LHCN-M2 (cell line): ENCODE measurements at regions not wholly inside any gene's neighbourhood (a gene's known extent, or its start where the extent isn't known, plus 50 kb on each side); places are given as distances from the start of the nearest gene placed in this dataset.

ENCODE experiments used
- DNase-seq: peaks from one replicate; pipeline ENCODE4 v3.0.0-alpha.2; 2012; ENCODE audit warnings: low read depth

DNA sequence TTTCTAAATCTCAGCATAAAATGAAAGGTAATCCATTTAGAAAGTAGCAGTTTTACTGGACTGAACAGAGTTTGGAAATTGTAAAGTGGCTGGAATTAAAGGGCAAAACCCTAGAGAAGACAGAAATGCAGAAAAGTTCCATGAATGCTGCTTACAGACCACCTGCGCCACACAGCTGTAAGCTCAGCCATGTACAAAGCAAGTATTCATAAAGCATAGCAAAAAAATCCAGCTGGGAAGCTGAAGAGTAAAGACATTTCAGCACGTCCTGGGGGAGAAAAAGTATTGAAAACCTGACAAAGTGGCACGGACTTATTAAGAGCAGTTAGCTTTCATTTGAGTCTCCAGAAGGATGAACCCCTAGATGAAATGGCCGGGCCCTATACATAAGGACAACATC is 220.1 kb upstream of the CNTN5 start:
- DNase-seq, result no peak

DNA sequence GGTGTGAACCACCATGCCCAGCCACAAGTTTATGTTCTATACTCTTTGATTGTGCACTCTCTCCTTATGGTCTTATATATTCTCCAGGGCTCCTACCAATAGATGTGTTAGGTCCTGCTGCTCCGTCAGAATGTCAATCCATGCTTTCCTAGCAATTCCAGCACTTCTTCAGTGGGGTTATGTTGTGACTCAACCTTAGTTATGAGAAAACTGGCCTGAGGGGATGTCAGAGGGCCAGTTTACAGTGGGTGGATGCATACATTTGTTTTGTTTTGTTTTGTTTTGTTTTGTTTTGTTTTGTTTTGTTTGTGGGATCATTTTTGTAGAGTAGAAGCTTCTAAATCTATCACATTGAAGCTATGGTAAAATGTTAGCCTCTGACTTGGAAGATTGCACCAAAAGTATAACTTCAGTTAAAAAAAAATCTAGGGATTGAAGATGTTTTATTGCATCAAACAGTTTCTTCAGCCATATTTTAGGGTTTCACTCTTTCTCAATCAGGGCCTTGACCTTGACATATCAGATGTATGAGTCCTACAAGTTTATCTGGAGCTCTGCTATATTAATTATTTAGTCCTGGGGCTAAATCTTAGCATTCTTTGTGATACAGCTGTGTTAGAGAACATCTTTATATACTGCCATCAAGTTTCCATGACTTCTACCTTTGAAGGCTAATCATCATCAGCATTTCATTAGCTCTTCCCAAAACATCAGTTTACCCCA is 191.6 kb upstream of the CNTN5 start:
- no peak for DNase-seq

DNA sequence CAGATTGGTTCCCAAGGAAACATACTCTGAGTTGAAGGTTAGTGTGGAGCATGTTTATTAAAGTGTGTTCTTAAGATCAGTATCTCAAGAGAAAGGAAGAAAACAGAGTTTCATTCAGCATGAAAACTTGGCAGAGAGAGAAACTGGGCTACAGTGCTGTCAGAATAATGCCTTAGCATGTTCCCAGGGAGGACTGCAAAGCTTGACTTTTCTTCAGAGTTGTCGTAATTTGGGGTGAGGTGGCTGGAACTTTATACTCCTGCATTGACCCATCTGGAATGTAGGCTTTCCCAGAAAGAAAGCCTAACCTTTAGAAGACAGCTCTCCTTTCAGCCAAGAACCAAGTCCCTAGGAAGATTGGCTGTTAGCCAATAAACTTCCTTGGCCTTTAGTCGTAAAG is 190.8 kb upstream of the CNTN5 start:
- no peak for DNase-seq

DNA sequence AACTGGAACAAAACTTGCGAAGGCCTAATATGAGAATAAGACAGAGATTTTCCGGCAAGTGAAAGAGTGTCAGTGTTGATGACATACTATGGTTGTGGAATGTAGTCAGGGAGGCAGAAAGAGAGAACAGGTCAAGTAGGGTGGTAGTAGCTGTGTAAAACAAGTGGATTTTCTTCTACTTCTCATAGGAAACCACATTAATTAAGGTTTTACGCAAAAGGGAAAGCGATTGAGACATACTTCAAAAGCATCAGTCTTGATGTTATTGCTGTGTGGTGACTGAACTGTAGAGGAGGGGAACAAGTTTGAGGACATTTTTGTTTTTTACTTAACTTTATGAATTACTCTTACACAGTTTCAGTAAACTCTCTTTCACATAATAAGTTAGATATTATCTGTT is 186.0 kb upstream of the CNTN5 start:
- DNase-seq, result no peak

DNA sequence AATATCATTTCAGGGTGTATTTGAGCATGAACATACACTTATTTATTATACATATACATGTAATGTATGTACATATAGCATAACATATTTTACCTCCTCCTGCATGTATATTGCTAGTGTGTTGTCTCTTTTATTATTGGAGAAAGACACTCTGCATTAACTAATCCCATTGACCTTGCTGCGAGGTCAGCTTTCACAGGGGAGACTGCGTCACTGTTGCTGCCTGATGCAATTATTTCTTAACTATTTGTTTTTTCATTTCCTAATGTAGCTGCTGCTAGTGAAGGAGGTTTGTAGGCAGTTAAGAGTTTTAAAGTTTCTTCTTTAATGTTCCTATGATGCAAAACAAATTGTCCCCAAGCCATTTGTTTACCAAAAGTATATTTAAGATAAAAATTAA is 185.4 kb upstream of the CNTN5 start:
- no peak for DNase-seq

DNA sequence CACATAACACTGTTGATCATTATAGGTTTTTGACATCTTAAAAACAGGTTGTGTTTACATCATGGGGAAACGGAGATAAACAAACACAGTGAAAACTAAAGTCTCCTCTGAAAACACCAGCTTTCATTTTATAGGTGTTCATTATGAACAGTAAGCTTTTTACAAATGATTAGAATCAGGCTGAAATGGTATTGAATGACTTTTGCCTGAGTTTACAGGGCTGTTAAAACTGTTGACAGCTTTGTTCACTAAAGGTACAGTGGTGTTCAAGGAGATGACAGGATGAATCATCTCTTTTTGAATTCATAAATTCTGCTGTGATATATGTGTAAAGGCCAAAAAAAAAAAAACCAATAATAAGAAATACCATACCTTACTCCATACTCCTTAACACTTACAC is 184.6 kb upstream of the CNTN5 start:
- no peak for DNase-seq

DNA sequence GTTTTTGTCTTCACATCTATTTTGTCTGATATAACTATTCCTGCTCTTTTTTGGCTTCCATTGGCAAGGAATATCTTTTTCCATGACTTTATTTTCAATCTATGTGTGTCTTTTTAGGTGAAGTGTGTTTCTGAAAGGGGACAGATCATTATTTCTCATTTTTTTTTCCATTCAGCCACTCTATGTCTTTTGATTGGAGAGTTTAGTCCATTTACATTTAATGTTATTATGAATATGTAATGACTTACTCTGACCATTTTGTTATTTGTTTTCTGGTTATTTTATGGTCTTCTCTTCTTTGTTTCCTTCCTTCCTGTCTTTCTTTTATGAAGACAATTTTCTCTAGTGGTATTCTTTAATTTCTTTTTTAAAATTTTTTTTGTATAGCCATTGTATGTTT is 178.6 kb upstream of the CNTN5 start:
- no peak for DNase-seq

DNA sequence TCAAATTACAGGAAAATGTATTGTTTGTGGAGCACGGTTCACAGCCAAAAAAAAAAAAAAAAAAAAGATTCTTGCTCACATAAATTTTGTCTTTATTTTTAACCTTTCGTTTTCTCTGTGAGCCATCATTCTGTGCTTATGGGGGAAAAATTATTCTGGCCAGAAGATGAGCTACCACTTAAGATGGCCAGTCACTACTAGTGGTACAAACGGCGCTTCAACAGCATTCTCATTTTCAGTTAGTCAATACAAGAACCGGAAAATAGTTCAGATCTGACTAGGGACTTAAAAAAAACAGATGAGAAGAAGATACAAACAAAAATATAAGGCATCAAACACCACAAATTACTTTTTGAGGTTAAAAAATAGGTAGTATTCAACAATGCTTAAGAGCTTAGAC is 158.6 kb upstream of the CNTN5 start:
- no peak for DNase-seq

DNA sequence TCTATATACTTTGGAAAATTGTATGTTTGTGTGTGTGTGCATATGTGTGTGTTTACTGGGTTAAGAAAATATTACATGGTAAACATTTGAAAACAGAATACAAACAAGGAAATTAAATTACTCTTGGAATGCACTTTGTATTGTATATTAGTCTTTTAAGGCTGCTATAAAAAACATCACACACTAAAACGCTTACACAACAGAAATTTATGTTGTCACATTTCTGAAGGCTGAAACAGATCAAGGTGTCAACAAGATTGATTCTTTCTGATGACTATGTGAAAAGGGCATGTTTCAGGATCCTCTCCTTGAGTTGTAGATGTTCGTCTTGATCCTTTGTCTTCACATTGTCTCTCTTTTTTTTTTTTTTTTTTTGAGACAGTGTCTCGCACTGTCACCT is 149.1 kb upstream of the CNTN5 start:
- DNase-seq, result no peak

DNA sequence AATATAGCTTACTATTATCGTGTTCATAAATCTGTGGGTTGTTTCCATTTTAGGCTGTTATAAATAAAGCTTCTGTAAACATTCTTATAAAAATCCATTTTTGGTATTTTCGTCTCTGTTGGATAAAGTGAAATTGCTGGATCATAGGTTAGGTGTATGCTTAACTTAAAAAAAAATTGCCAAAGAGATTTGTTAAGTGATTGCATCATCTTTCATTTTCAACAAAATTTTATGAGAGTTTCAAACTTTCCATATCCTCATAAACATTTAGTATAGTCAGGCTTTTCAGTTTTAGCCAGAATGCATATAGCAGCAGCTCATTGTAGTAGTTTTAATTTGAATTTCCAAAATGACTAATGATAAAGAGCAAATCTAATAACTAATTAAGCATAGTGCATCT is 146.7 kb upstream of the CNTN5 start:
- DNase-seq, result no peak

DNA sequence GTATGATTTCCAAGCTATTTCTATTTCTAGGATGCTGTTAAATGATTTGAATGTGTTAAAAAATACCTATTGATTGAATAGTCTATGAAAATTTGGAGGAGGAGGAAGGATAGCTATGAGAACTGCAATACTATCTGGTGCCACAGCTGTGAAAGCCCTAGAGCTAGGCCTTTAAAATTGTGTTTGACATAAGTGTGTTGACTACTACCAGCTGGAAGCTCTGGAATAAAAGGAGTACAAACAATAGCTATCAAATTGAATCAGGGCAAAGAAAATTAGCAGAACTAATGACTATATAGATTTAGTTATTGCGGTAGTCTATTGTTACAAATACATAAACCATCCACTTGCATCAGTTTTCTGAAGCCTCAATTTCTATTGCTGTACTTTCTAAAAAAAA is 124.8 kb upstream of the CNTN5 start:
- no peak for DNase-seq

DNA sequence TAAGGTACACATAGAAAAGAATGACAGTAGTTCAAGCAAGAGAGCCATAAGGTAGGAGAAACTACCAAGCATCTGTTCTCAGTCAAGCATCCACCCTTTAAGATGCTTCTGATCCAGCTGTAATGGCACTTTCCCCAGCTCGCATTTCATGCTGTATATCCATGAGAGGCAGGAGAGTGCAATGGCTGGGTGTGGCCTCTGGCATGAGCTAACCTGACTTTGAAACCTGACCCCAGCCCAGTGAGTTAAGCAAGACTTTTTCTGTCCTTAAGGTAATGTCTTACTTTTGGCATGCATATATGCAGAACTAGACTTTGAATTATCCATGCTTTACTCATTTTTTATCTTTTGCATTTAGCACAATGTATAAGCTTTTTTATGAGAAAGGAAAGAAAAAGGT is 79.8 kb upstream of the CNTN5 start:
- DNase-seq, result no peak

DNA sequence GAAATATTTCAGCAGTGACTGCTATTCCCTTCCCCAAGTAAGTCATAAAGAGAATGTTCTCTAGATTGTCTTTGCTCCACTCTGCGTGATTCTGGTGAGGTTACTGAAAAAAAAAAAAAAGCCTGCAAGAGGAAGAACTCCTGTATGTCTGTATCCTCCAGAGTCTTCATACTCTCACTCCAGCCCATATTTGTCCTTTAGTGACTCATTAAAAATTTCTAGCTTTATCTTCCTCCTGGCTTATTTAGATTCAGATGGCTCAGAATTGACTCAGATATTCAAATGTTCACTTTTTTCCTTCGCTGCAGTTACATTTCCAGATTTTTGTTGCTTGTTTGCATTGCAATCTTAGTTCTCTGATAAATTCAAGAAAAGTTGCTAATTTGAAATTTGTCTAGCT is 76.3 kb upstream of the CNTN5 start:
- DNase-seq, result no peak

DNA sequence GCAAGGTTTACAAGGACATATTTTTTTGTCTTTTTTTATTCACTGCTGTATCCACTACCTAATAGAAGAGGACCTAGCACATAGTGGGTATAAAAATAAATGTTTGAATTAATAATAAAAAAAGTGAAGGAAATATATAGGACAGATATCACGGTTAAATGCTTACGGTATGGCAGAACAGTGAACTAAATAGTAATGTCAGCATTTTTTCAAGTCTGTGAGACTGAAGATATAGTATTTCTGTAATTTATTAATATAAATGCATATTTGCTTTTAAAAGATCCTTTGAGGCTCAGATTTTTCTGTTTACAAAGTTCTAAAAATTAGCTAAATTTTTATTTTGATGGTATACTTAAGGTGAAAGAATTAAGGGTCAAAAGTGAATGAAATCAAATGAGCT is 68.6 kb upstream of the CNTN5 start:
- DNase-seq, result no peak

DNA sequence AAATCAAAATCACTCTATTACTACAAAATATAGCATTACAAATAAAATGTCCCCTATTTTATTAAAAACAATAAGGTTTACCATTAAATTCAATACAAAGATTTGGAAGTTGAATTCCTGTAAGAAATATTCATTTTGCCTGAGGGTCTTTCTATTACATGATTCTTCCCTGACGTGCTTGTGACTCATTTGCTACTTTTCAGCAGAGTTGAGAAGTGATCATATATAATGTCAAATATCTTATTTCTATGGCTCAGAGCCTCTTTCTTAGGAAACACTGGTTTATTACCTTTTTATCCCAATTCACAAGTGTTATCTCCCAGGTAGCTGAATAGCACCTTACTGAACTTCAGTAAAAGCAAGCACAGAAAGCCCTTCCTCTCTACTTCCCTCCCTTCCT is 65.2 kb upstream of the CNTN5 start:
- DNase-seq, result no peak

DNA sequence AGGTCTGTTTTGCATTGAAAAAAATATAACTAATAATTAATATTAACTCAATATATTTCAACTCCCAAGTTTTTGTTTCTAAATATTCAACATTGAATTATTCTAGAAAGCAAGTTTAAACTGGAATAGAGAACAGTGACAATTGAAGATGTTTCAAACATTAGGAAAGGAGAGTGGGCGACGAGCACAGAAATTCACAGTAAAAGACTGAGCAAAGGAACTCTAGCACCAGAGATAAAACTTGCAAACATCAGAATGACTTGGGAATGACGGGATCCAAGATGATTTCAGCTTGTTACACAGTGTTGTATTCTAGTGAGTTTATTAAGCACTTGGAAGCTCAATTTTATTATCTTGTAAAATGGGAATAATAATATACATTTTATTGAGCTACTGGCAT is 56.6 kb upstream of the CNTN5 start:
- no peak for DNase-seq

DNA sequence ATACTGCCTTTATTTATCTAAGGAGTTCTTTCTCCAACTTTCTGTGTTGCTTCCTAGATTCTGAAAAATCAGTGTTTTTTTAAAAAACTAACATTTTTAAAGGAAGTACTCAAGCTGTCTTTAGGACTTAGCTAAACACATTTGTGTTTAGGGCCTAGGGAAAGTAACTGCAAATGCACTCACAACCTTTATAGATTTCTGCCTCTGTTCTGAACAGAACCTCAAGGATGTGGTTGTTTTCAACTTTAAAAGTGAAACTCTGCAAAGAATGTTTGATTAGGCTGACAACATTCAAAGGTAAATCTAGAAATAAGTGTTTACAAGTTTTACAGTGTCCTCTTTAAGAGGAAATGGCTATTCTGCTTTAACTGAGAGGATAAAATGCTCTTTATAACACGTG is 55.4 kb upstream of the CNTN5 start:
- no peak for DNase-seq

DNA sequence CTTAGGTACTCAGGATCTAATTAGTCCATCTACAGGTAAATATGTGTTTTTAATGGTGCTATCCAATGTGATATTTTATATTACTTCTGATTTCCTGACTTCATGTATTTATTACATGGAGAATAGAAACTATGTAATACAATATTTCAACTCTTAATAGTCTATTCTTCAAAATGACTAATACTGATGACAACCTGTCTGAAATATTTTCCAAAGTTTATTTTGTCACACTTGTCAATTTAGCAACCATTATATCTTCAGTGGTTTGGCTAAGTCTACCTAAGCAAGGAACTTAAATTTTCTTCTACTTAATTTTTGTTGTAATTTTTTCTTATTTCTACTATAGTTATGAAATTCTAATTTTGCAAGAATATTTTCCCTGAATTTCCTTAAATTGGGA is 55.0 kb upstream of the CNTN5 start:
- no peak for DNase-seq

DNA sequence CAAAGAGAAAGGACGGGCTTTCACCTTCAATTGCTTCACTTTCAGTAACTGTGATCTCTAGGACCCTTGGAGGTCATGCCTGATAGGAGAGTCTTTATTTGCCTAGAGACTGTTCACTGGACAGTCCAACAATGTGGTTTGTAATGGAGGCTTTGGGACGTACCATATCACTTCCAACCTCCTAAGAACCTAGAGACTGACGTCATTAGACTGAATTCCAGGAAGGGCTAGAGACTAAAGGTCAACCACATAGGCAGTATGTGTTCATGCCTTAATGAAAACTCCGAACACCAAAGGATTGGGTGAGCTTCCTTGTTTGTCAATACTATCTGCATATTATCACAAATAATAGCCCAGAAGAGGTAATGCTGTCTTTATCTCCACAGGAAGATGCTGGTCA is 53.7 kb upstream of the CNTN5 start:
- no peak for DNase-seq
